Heart left ventricle (tissue), 16 donors: ENCODE measurements at regions not wholly inside any gene's neighbourhood (a gene's known extent, or its start where the extent isn't known, plus 50 kb on each side); places are given as distances from the start of the nearest gene placed in this dataset.
A peak's percentile ranks its signal among the peaks of the same experiment; 100 is the strongest.

ENCODE experiments used
- ATAC-seq, 4 donors: fragments of 200-7000 bp; cut with Tn5 transposase; one replicate each; pipeline ENCODE4 v1.9.1; 2020 to 2022; ENCODE audit warnings: moderate library complexity in 4 of 4, mild to moderate bottlenecking in 3 of 4, moderate number of reproducible peaks in 1 of 4
- DNase-seq, 5 donors: peaks; one replicate each; pipeline ENCODE4 v3.0.0-alpha.2; 2020
- H3K27ac ChIP-seq, 12 donors: fragments of 200-600 bp; sonication (generic) in 4 of 12; one replicate each; pipeline versions ENCODE4 v1.5.0 to v1.8.0; 2016 to 2022; ENCODE audit warnings: mild to moderate bottlenecking in 2 of 12
- H3K27me3 ChIP-seq, 9 donors: fragments of 200-600 bp; sonication (generic) in 2 of 9; one replicate each; pipeline versions ENCODE4 v1.5.1 to v1.8.0; 2016 to 2022; ENCODE audit warnings: mild to moderate bottlenecking in 3 of 9
- H3K36me3 ChIP-seq, 9 donors: fragments of 200-600 bp; sonication (generic) in 2 of 9; one replicate each; pipeline versions ENCODE4 v1.5.0 to v1.8.0; 2018 to 2022; ENCODE audit warnings: mild to moderate bottlenecking in 2 of 9
- H3K4me1 ChIP-seq, 12 donors: fragments of 200-600 bp; sonication (generic) in 4 of 12; one replicate each; pipeline versions ENCODE4 v1.5.0 to v1.8.0; 2016 to 2022; ENCODE audit warnings: mild to moderate bottlenecking in 3 of 12
- H3K4me3 ChIP-seq, 12 donors: fragments of 200-600 bp; sonication (generic) in 4 of 12; one replicate each; pipeline versions ENCODE4 v1.5.0 to v1.8.0; 2017 to 2022; ENCODE audit warnings: mild to moderate bottlenecking in 9 of 12, moderate library complexity in 4 of 12
- H3K9me3 ChIP-seq, 12 donors: fragments of 200-600 bp; sonication (generic) in 4 of 12; one replicate each; pipeline versions ENCODE4 v1.5.0 to v1.8.0; 2016 to 2022; ENCODE audit warnings: mild to moderate bottlenecking in 1 of 12
- POLR2A ChIP-seq, 2 donors: fragments of 450-650 bp; IDR thresholded peaks; one replicate each; pipeline ENCODE4 v1.6.1; 2017; ENCODE audit warnings: antibody characterized with exemption in 2 of 2, mild to moderate bottlenecking in 2 of 2, moderate library complexity in 2 of 2
- WGBS, 4 donors: extraction: QIAGEN DNeasy Blood & Tissue Kit in 2 of 4; methylation state at CpG; one replicate each; pipeline versions ENCODE4 v1.1.5 to v1.1.7; 2013 to 2018; 5-methylcytosine and 5-hydroxymethylcytosine counted together
- intact Hi-C, 10 donors: fragments of 100-400 bp; cut with DNase I; formaldehyde crosslinking; loops; one replicate each; pipeline versions ENCODE4 v1.11.1 to v1.14.2; 2022
- TF ChIP-seq, protein P1 (sequence below), 12 donors: fragments of 200-600 bp; sonication (generic) in 4 of 12; IDR thresholded peaks; one replicate each; pipeline versions ENCODE4 v1.5.0 to v1.8.0; 2018 to 2022; ENCODE audit warnings: antibody characterized with exemption in 12 of 12, mild to moderate bottlenecking in 5 of 12
- donor health status: ischemic (EF 13 %, LVEDD 7.1; RV severe dilation, severe dysfunction).
- donor health status: healthy with polysubstance abuse.
- donor health status: DM: no; HTN: yes; CAD: no.
- donor health status: DM: no; HTN: no; CAD: no.
- donor health status: ischemic (EF 25% LVEDD 6.9; RV normal size, moderate dysfunction).
- donor health status: ischemic (EF 25% LVEDD 5.7; RV mildly dilated, moderate dysfunction).
- donor health status: healthy.
- donor health status: DM: yes; HTN: yes; CAD: no.
- donor health status: ischemic (EF 35%, LVEDD 5.7; RV mildly dilated, moderate dysfunction).
- donor health status: nonischemic (EF 11% LVEDD 7.7; RV severe dilation, severe dysfunction).
- donor health status: DM: yes; HTN: yes; CAD: no.
- donor health status: PGD.
- donor health status: ischemic (EF 29% LVEDD 5.4; RV normal size, mild dysfunction).
- donor health status: nonischemic (EF 23%, LVEDD 6.1; RV moderate dilation, normal function).

DNA sequence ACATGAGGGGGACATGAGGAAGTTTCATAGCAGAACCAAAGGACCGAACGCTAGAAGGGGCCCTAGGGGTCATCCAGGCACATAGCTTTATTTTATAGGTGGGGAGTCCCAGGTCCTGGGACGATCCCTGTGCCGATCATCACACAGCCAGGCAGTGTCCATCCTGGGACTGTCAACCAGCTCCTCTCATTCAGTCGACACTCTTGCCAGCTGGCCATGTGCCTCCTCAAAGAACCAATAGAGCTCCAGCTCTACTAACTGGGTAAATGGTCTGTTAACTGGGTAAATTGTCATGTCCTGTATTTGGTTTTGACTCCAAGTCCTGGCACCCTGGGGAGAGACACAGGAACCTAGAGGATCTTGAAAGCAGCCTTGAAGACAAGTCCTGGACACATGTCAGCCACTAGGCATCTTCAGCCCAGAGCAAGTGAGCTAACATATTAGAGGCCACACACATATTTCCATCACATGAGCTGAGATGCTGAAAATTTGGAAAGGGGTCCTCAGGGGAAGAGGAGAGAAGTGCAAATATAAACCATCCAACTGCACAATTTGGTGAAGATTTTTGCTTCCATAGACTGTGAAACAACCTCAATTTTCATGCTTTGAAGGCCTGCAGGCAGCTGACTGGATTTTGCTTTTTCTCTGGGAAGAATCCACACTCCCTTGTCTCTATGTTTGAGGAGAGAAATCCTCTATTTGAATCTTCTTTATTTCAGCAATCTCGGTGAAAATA, 361.1 kb upstream of the SLC14A2 start:
- intact Hi-C loops: no loop called here
- Histone ChIP-seq H3K27me3 (no peaks in the 10 kb centered on the region), H3K9me3 (no peaks in the 10 kb centered on the region), H3K36me3 (no peaks in the 10 kb centered on the region), H3K27ac (peak overlapping the region in 10 of 12 donors; percentile 1 to 74 (median 50)), H3K4me3 (no peak overlapping the region), H3K4me1 (peaks cover 0 to 45% (median 15%) of the 10 kb centered on the region in 12 donors)
- DNase-seq (peak in 1 of 5 donors; percentile 43), ATAC-seq (peak in 2 of 4 donors; percentile 3 to 5)
- TF ChIP-seq POLR2A (IDR thresholded peaks at IDR 0.05): no peak
- TF ChIP-seq, protein P1, sequence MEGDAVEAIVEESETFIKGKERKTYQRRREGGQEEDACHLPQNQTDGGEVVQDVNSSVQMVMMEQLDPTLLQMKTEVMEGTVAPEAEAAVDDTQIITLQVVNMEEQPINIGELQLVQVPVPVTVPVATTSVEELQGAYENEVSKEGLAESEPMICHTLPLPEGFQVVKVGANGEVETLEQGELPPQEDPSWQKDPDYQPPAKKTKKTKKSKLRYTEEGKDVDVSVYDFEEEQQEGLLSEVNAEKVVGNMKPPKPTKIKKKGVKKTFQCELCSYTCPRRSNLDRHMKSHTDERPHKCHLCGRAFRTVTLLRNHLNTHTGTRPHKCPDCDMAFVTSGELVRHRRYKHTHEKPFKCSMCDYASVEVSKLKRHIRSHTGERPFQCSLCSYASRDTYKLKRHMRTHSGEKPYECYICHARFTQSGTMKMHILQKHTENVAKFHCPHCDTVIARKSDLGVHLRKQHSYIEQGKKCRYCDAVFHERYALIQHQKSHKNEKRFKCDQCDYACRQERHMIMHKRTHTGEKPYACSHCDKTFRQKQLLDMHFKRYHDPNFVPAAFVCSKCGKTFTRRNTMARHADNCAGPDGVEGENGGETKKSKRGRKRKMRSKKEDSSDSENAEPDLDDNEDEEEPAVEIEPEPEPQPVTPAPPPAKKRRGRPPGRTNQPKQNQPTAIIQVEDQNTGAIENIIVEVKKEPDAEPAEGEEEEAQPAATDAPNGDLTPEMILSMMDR (IDR thresholded peaks at IDR 0.05): no peak
- 77 to 85% (median 79%) methylated on average over 6 of the region's 6 CpGs for WGBS, 4 donors

DNA sequence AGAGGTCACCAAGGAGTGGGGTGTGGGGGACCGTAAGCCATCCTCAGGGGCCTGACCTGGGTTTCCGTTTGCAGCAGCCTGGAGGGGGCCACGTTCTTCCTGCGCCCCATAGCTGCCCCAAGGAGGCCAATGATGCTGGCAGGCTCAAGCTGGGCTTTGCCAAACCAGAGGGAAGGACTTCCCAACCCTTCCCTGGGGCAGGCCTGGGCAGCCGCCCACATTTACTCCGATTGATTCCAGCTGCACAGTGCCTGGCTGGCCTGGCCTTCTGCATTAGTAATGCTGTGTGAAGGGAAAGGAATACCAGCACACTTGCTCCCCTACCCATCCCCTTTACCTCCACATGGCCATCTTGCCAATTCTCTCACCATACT, 360.6 kb upstream of the SLC14A2 start:
- Histone ChIP-seq H3K4me1 (peaks cover 0 to 39% (median 10%) of the 10 kb centered on the region in 12 donors), H3K27ac (peak overlapping the region in 9 of 12 donors; percentile 1 to 74 (median 49)), H3K9me3 (no peaks in the 10 kb centered on the region), H3K27me3 (no peaks in the 10 kb centered on the region), H3K4me3 (no peak overlapping the region), H3K36me3 (no peaks in the 10 kb centered on the region)
- intact Hi-C loops: no loop called here
- TF ChIP-seq, protein P1 (IDR thresholded peaks at IDR 0.05): no peak
- no peak for TF ChIP-seq POLR2A (IDR thresholded peaks at IDR 0.05)
- ATAC-seq: peak; percentile 60 to 90 (median 82)
- DNase-seq: peak; percentile 17 to 84 (median 66)
- WGBS, 4 donors: 67 to 91% (median 74%) methylated on average over 6 of the region's 6 CpGs

DNA sequence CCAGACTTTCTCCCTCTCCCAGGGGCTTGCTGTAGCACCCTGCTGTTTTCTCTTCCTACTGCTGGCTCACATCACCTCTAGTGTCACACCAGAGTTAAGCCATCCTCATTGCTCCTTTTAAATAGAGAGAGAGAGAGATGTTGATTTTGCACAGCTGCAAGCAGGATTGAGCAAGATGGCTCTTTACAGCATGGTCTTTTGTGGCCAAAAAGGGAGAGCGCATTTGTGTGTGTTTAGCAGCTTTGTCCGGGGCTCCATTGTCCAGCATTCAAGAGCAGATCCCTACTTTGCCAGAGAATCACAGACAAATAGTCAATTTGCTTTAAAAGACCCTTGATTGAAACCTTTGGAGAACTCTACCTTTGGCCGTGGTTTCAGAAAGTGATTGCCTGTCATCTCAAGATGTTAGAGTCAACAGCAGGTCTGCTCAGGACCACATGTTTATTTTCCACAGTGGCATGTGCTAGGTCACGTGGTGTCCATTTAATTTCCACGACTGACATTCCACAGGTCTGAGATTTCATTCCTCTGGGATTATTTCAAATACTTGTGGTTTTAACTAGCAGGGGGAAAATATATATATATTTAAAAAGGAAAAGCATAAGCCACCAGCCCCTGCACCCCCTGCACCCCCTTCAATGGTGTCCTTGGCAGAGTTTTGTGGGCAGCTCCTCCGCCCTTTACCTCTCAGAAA, 359.9 kb upstream of the SLC14A2 start:
- Histone ChIP-seq H3K9me3 (no peaks in the 10 kb centered on the region), H3K4me1 (peaks cover 0 to 33% (median 4%) of the 10 kb centered on the region in 12 donors), H3K4me3 (no peak overlapping the region), H3K27me3 (no peaks in the 10 kb centered on the region), H3K27ac (peak overlapping the region in 9 of 12 donors; percentile 7 to 74 (median 49)), H3K36me3 (no peaks in the 10 kb centered on the region)
- peak in 2 of 5 donors; percentile 25 to 29 for DNase-seq
- 65 to 77% (median 73%) methylated on average over 6 of the region's 6 CpGs for WGBS, 4 donors
- intact Hi-C loops: no loop called here
- TF ChIP-seq, protein P1 (IDR thresholded peaks at IDR 0.05): peak in 1 of 12 donors; percentile 4
- TF ChIP-seq POLR2A (IDR thresholded peaks at IDR 0.05): no peak
- peak; percentile 62 to 82 (median 77) for ATAC-seq

DNA sequence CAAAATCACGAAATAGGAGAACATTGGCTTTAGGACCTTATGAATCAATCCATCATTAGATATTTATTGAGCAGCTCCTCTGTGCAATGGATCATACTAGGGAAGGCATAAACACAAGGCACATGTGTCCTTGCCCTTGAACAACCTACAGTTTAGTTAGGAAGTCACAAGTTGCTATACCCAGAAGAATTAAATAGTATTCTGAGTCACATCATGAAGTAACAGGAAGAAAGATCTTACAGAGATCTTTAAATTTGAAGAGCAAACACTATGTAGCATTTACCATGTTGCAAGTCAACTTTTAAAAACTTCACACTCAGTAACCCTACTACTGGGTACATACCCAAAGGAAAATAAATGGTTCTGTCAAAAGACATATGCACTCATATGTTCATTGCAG, 355.2 kb upstream of the SLC14A2 start:
- no peak overlapping the region for H3K27ac ChIP-seq
- DNase-seq (no peak), ATAC-seq (no peak)
- H3K4me3 ChIP-seq: no peak overlapping the region
- no peaks in the 10 kb centered on the region for H3K36me3 ChIP-seq
- H3K9me3 ChIP-seq: no peaks in the 10 kb centered on the region
- H3K4me1 ChIP-seq: peaks cover 0 to 9% (median 0%) of the 10 kb centered on the region in 12 donors
- intact Hi-C loops: no loop called here
- WGBS, 4 donors: 77 to 94% (median 87%) methylated on average over 1 of the region's 1 CpG
- TF ChIP-seq, protein P1 (IDR thresholded peaks at IDR 0.05): no peak
- TF ChIP-seq POLR2A (IDR thresholded peaks at IDR 0.05): no peak
- no peaks in the 10 kb centered on the region for H3K27me3 ChIP-seq
